Globus pallidus (tissue), 1 donor: ENCODE measurements at regions not wholly inside any gene's neighbourhood (a gene's known extent, or its start where the extent isn't known, plus 50 kb on each side); places are given as distances from the start of the nearest gene placed in this dataset.

Experiments used
- DNase-seq: peaks from one replicate; pipeline ENCODE4 v3.0.0-alpha.2; 2015; ENCODE audit warnings: low spot score

DNA sequence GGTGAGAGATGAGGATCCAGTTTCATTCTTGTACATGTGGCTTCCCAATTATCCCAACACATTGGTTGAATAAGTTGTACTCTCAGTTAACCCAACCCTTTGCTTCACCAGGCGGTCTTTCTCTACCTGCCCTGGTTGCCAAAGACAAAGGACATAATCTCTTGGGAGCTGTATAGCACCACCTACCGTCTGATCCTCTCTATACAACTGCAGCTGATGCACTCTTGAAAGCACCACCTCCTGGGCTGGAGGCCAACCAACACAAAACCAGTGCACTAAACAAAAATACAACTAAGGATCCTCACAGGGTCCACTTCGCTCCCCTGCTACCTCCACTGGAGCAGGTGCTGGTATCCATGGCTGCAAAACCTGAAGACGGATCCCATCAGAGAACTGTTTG is 473.6 kb upstream of the NRXN1 start:
- no peak for DNase-seq

DNA sequence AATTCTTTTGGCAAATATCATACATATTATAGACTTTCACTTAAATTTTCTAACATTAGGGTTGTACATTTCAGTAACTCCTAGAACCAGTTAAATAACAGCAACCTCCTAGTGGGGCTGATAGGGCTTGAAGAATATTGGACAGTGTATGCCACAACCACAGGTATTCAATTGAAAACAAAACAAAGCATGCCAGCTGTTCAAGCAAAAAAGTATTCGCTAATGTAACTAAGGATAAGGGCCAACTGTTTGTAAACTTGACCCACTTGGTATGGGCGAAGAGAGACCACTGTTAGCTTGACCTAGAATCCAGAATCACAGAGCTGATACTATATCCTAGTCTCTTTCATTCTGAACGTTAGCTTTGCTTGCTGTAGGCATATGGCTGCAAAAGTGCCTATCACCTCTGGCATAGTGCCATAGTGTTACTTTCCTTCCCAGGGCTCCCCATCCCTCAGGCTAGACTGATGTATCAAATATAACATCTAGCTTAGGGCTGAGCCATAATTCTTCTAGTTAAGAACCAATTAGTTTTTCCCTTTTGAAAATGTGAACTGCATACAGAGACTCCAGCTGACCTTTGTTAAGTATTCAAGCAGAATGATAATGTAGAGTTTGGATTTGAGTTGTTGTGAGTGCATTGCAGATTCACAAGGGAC is 458.8 kb upstream of the NRXN1 start:
- no peak for DNase-seq

DNA sequence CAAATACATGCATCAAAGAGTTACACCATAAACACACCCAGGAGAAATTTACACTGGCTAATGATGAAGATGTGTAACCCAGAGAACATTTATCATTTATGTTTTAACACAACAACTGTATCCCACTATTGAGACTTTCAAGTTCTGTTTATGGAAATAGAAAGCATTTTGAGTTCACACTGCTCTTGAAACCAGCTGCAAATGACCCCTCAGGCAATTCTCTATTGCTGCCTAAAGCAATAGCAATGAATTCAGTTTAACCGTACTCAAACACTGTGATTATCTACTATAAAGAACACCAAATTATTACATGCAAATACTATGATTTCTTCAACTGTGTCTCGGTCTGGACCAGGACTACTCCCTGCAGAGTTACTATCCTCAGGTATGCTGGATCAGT is 452.7 kb upstream of the NRXN1 start:
- DNase-seq: no peak

DNA sequence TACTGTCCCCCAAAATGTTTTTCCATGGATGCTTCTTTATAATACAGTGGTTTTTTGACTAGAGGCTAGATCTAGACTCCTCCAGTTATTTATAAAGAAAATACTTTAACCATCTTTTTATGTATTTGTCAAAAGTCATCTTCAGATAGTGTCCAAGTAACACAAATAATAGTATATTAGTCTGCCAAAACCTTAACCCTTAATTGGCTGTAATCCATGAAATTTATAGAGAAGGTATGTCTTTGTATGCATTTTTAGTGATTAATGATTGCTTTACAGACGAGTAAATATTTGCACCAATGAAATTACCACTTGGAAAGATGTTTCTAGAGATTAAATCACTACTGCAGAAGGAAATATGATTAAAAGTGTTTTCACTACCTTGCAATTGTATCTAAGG is 451.8 kb upstream of the NRXN1 start:
- DNase-seq: no peak

DNA sequence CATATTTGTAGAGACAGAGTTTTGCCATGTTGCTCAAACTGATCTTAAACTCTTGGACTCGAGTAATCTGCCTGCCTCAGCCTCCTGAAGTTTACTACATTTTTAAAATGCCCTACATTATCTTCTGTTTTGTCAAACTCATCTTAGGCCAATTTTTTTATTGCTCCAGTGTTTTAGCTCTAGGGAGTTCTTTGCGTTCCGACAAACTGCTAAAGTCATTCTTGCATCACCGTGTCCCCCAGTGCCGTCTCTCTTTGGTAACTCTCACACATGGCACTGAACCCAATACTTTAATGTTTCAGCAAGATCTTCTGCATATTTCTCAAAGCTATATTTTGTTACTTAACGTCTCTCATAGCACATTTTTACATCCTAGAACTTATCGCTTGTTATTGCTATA is 440.9 kb upstream of the NRXN1 start:
- DNase-seq: no peak

DNA sequence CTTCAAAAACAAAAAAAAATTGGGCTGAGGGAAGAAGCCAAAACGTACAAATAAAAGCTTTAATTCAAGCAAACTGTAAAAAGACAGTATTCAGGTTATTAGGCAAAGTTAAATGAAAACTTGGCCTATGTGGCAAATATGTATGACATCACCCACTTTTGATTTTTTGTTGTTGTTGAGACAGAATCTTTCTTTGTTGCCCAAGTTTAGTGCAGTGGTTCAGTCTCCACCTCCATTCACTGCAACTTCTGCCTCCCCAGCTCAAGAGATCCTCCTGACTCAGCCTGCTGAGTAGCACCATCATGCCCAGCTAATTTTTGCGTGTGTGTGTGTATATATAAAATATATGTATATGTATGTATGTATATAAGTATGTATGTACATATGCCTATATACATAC is 440.4 kb upstream of the NRXN1 start:
- DNase-seq: no peak

DNA sequence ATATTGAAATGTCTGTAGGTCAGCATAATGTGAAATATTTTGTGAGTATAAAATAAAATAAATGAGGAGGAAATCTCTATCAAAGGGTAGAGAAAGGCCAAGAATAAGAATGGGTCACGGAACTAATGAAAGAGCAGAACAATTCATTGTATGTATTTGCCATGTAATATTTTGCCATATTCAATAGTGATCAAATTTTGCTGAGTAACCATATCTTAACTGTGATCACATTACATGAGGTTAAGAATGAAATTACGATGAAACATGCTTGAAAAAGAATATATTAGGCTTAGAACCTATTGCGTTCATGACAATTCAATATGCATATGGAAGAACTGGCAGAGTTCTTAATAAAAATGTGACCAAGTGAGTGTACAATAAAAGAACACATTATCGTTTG is 437.2 kb upstream of the NRXN1 start:
- no peak for DNase-seq

DNA sequence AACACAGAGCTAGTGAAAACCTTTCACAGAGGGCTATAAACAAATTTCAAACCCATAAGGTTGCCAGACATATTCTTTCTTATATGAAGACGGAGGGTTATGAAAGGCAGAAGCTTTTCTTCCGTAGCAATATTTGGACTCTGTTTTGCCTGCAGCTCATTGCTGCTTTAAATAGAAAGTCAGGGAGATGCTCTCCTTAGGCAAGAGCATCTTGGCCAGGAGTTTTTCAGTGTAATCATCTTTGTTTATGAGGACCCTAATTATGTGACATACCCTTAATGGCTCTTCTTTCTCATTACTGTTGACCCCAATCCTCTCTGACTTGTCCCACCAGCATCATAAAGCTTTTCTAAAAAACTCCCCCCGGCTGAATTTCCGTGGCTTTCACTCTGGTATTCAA is 433.4 kb upstream of the NRXN1 start:
- no peak for DNase-seq

DNA sequence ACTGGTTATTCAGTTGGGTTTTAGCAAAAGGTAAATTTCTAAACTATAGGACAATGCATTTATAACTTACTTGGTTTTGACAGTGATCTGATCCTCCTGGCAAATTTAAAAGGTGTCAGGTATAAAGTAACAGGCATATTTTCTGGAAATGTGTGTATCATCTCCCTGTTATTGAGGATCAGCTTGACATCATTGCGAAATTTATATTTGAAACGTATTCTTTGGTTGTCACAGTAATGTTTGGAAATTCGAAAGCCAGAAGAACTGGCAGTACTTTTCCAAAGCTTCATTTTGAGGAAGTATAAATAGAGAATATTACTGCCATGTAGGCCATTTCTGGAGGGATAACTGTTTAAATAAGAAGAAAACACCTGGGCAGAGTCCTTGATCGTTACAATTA is 422.2 kb upstream of the NRXN1 start:
- DNase-seq: no peak

DNA sequence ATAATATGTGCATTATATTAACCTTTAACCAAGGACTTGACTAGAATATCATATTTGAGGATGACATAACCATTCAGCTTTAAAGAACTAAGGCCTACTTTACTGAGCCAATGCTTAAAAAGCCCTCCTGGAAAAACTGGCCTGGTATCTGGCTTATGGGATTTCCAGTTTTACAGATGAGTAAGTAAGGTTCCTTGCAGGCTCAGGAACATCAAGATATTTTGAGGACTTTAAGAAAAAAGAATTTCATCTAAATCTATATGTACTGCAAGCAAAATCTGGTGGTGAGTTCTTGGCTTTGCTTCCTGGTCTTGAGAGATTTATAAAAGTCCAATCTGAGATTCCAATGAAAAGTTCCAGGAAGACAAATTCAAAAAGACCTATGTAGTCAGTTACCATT is 417.0 kb upstream of the NRXN1 start:
- DNase-seq: no peak

DNA sequence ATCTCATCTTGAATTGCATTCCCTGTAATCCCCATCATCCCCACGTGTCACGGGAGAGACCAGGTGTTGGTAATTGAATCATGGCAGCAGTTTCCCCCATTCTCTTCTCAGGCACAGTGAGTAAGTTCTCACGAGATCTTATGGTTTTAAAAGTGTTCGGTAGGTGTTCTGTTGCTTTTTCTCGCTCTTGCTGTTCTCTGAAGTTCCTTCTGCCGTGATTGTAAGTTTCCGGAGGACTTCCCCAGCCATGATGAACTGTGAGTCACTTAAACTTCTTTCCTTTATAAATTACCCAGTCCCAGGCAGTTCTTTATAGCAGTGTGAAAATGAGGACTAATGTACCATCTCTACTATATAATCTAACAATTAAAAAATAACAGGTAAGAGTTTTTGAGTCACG is 409.9 kb upstream of the NRXN1 start:
- no peak for DNase-seq

DNA sequence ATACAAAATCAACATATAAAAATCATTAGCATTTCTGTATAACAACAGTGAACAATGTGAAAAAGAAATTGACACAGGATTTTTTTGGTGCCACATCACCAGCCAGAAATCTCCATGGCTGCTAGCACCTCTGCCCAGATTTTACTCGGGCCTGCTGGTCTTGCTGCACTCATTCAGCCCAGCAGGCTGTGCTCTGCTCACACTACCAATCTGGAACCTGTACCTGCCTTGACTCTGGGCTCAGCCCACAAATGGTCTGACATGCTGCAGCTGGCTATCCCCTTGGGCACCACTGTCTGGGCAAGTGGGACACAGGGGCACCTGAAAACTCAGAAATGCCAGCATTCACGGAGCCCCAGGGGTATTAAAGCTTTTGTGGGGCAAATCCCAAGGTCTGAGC is 392.5 kb upstream of the NRXN1 start:
- no peak for DNase-seq

DNA sequence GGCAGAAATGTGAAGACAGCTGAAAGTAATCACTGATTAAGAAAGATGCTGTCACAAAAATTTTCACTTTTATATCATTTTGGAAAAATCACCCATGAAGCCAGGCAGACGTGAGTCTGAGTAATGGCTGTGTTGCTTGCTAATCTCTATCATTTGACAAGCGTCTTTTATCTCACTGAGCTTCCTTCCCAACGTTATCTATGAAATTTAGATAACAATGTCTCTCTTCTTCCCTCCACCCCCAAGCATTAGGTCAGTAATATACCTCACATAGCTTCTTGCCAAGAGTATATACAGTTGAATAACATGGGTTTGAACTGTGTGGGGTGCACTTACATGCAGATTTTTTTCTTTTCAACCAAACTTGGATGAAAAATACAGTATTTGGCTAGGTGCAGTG is 388.6 kb upstream of the NRXN1 start:
- DNase-seq: no peak

DNA sequence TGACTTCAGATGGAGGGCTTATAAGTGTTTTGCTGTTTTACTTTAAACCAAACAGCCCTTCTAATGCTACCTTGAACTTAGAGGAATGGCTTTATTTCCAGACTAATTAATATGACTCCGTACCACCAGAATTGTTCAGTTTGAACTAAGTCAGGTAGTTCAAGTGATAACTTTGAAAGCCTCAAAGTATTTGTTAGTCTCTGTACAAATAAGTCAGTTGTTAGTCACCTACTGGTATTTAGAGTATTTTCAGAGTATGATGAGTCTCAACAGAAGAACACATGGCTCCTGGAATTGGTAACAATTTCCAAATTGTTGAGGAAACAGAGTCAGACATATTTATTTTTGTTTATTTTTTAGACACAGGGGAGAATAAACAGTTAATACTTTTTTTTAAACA is 381.8 kb upstream of the NRXN1 start:
- no peak for DNase-seq

DNA sequence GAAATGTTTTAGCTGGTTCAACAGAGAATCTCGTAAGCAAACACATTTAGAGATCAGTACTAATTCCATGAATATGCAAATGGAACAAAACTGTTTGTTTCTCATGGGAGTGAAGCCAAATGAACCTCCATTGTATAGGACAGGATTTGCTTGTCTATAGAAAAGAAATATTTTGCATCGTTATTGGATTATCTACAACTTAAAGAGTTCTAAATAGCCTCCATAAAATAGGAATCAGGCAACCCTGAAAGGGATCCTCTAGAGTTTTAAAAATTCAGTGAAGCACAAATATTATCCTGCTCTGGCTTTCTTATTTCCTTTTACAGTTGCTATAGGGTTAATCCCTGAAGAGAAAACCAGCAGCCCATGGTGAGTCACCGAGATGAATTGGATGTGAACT is 378.4 kb upstream of the NRXN1 start:
- DNase-seq: no peak

DNA sequence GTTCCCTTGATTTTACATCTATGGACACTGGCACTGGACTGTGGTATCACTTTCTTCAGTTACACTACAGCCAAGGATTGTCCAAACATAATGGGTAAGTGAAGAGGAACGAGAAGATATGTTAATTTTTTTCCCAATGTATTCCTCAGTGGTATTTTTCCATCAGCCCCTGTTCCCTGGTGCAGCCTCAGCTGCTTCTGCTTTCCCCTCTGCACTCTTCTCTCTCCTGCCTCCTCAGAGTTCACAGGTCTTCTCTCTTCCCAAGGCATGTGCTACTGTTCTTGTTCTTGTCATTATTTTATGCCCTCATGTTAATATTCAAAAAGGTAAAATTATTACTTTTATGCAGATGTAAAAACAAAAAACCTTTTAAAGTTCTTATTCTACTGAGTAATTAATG is 378.0 kb upstream of the NRXN1 start:
- no peak for DNase-seq

DNA sequence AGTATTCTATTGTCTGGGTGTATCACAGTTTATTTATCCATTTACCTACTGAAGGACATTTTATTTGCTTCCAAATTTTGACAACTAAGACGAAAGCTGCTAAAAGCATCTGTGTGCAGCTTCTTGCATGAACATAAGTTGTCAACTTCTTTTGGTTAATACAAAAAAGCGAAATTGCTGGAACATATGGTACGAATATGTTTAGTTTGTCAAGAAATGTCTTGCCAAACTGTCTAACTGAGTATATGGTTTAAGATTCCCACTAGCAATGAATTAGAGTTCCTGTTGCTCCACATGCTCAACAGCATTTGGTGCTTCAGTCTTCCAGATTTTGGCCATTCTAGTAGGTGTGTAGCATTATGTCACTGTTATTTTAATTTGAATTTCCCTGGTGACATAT is 372.3 kb upstream of the NRXN1 start:
- no peak for DNase-seq

DNA sequence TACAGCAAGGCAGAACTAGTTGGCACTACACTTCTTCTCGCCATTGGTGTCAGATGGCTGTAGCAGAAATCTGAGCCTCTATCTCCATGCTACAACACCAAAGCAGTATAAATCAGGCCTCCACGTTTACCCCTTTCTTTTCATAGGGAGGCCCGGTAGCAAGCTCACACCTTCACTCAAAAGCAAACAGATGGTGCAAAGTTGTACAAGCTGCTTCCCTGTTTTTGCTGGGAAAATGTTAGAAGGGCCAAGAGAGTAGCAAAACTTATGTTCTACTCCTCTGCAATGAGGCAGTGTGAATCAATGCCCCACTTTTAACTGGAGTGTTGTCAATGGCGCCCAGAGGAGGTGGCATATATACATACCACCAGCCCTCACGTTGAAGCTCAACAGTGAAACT is 369.6 kb upstream of the NRXN1 start:
- DNase-seq: no peak

DNA sequence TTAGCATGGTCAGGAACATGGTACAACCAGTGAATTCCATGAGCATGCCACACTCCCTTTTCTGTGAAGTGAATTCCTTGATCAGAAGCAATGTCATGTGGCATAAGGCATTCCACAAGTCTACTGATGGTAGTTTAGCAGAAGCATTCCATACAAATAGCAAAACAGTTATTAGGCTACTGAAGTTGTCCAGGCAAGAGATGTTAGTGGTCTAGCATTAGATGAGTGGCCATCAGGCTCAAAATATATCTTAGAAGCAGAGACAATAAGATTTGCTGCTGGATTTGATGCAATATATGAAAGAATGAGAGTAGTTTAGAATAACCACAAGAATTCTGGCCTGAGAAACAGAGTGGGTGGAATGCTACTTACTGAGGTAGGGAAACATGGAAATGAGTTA is 355.3 kb upstream of the NRXN1 start:
- DNase-seq: no peak

DNA sequence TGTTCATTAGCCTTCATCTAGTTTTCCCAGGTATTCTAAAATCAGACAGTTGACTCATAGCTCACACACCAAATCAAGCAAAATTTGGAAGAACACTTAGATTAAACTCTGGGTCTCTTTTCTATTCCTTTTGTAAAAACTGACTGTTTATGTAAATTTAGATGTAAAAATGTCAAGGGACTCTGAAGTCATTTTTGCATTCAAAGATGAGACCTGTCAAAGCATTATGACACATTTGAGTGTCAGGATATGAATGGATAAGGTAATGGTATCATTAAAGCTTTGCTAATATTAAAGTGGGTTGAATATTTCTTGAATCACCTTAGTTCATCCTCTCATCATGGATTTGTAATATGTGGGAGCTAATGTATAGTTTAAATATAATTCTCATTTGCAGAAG is 348.1 kb upstream of the NRXN1 start:
- DNase-seq: no peak

DNA sequence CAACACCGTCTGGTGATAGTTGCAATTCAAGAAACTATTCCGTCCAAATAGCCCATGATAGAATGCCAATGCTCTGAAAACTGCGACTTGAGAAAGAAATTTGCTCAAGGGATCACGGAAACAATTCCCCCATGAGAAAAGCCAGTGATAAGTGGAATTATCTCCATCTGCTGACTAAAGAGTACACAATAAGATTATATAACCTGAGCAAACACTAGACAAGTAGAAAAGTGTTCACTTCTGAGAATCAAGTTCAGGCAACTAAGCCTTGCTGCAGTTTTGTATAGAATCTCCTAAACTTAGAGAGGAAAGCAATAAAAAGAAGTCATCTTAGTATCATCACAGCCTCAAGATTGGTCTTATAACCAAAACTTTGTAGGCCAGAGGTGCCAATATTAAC is 336.3 kb upstream of the NRXN1 start:
- no peak for DNase-seq

DNA sequence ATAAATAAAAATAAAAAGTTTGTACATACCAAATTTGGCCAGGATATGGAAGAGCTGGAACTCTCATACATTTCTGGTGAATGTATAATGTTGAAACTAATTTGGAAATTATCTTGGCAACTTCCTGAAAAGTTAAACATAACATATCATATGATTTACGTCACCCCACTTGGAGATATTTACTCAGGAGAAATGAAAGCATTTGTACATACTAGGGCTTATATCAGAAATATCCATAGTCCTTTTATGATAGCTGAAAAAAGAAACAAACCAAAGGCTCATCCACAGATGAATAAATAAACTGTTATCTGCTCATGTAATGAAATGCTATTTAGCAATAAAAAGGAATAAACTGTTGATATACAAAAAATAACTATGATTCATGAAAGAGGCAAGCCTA is 318.2 kb upstream of the NRXN1 start:
- no peak for DNase-seq

DNA sequence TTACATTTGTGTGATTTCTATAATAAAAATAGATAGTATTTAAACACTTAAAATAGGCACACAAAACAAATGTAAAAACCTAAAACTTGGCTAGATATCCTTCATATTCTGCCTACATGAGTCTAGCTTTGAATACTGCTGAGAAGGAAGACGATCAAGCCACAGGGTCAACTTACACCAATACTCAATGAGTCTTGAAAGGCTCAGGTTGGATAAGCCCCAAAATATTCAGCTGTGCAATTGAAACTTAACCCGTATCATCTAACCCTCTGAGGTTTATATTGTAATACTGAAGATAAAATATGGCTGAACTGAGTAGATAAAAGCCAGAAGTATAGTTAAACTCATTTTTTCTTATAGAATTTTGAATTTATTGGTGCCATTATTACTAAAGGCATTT is 313.0 kb upstream of the NRXN1 start:
- no peak for DNase-seq

DNA sequence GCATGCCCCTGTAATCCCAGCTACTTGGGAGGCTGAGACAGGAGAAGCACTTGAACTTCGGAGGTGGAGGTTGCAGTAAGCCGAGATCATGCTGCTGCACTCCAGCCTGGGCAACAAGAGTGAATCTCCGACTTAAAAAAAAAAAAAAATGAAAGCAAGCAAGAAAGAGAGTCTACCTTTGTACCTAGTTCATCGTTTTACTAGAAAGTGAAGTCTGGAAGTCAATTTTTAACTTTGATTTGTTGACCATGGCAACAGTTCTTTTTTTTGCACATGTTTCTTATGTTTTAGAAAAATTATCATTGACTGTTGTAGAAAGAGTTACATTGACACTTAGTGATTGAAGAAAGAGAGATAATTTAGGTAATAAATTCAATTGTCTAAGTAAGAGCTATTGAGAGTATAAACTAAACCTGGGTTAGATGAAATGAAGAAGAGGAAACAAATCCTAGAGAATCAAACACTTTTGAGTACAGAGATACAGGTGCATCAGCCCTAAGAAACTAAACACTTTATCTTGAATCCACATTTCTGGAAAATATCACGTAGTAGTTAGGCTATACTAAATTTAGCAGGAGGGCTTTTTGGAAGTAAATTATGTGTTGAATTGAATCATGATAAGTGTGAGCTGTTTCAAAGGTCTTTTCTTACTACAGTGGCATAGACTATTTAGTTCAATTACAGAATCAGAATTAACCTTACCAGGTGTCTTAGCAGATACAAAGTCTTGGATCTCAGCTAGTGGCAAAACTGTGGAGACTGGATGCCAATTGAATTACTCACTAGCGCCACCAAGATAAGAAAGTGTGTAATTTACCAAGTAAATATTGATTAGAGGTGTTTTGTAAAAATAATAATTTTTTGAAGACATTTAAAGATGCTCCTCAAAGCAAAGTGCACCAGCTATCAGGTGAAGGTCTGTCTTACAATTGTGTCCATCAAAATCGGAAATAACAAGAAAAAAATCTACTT is 303.4 kb upstream of the NRXN1 start:
- no peak for DNase-seq
